ENCODE measurements at regions not wholly inside any gene's neighbourhood (a gene's known extent, or its start where the extent isn't known, plus 50 kb on each side); places are given as distances from the start of the nearest gene placed in this dataset.

DNA sequence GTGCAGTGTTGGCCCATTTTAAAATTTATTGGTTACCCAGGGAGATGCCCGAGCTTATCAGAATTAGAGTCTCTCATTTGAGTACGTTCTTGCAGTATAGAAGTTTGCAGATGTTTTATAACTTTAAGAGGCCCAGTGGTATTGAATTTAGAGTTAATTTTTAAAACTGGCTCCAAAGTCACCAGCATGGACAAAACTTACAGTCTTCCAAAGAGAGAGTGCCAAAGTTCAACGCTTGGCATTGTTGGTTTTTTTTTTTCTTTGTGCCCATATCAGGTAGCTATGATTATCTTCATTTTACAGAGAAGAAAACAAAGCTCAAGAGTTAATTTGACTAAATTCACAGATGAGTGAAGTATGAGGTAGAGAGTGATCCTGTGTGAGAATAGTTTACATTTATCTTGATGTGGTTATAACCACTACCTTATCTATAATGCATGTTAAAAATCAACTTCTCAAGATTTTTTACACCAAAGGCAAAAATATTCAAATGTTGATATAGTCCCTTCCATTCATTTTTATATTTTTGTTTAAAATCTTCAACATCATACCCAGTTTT, 273.7 kb upstream of the DMRT1 start:
- H3K4me1 ChIP-seq, result peaks cover 0 to 11% (median 5%) of the 10 kb centered on the region in 4 donors
- H3K27me3 ChIP-seq, result no peaks in the 10 kb centered on the region
- no peaks in the 10 kb centered on the region for H3K36me3 ChIP-seq
- no peak overlapping the region for H3K4me3 ChIP-seq
- no peak for DNase-seq
- H3K9me3 ChIP-seq, result no peaks in the 10 kb centered on the region
- TF ChIP-seq POLR2A (IDR thresholded peaks at IDR 0.05), result no peak
- TF ChIP-seq, protein P1, sequence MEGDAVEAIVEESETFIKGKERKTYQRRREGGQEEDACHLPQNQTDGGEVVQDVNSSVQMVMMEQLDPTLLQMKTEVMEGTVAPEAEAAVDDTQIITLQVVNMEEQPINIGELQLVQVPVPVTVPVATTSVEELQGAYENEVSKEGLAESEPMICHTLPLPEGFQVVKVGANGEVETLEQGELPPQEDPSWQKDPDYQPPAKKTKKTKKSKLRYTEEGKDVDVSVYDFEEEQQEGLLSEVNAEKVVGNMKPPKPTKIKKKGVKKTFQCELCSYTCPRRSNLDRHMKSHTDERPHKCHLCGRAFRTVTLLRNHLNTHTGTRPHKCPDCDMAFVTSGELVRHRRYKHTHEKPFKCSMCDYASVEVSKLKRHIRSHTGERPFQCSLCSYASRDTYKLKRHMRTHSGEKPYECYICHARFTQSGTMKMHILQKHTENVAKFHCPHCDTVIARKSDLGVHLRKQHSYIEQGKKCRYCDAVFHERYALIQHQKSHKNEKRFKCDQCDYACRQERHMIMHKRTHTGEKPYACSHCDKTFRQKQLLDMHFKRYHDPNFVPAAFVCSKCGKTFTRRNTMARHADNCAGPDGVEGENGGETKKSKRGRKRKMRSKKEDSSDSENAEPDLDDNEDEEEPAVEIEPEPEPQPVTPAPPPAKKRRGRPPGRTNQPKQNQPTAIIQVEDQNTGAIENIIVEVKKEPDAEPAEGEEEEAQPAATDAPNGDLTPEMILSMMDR (IDR thresholded peaks at IDR 0.05), result no peak
- peak overlapping the region in 2 of 4 donors; percentile 11 to 19 for H3K27ac ChIP-seq

GRCh38 chr9:569296-569695, 272.2 kb upstream of the DMRT1 start:
- no peak for DNase-seq
- H3K4me1 ChIP-seq, result peaks cover 0 to 11% (median 5%) of the 10 kb centered on the region in 4 donors
- TF ChIP-seq POLR2A (IDR thresholded peaks at IDR 0.05), result no peak

DNA sequence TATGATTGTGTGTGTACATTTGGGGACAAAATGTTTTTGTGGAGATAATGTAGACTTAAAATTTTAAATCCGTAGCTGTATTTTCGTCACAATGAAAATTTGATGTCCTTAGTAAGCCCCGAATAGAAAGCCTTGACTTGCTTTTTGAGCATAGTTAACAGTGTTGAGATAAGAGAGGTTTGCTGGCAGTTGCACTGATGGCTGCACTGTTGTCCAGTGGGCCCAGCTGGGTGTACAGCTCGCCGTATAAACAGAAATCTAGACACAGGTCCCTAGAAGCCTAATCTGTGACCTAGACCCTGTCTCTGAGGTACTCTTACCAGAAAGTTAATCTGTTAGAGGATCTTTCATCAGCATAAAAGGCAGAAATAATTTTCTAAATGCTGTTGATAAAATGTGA, 271.3 kb upstream of the DMRT1 start:
- no peaks in the 10 kb centered on the region for H3K9me3 ChIP-seq
- H3K27me3 ChIP-seq, result no peaks in the 10 kb centered on the region
- TF ChIP-seq POLR2A (IDR thresholded peaks at IDR 0.05), result no peak
- TF ChIP-seq, protein P1 (IDR thresholded peaks at IDR 0.05), result no peak
- no peaks in the 10 kb centered on the region for H3K36me3 ChIP-seq
- no peak overlapping the region for H3K4me3 ChIP-seq
- DNase-seq, result no peak
- no peak overlapping the region for H3K27ac ChIP-seq
- H3K4me1 ChIP-seq, result peaks cover 0 to 11% (median 5%) of the 10 kb centered on the region in 4 donors

More at GRCh38 chr9:569296-569695, 272.2 kb upstream of the DMRT1 start:
- H3K4me3 ChIP-seq, result no peak overlapping the region
- no peaks in the 10 kb centered on the region for H3K27me3 ChIP-seq
- no peak overlapping the region for H3K27ac ChIP-seq
- no peaks in the 10 kb centered on the region for H3K9me3 ChIP-seq
- H3K36me3 ChIP-seq, result no peaks in the 10 kb centered on the region

GRCh38 chr9:571066-571465, 270.4 kb upstream of the DMRT1 start:
- Histone ChIP-seq H3K4me3 (no peak overlapping the region), H3K9me3 (no peaks in the 10 kb centered on the region), H3K36me3 (no peaks in the 10 kb centered on the region), H3K4me1 (peaks cover 0 to 11% (median 5%) of the 10 kb centered on the region in 4 donors), H3K27ac (no peak overlapping the region), H3K27me3 (no peaks in the 10 kb centered on the region)
- no peak for DNase-seq
- no peak for TF ChIP-seq POLR2A (IDR thresholded peaks at IDR 0.05)
- TF ChIP-seq, protein P1 (IDR thresholded peaks at IDR 0.05), result no peak

GRCh38 chr9:571741-572140, 269.8 kb upstream of the DMRT1 start:
- Histone ChIP-seq H3K27me3 (no peaks in the 10 kb centered on the region), H3K4me3 (no peak overlapping the region), H3K27ac (no peak overlapping the region), H3K9me3 (no peaks in the 10 kb centered on the region), H3K36me3 (no peaks in the 10 kb centered on the region), H3K4me1 (peaks cover 0 to 11% (median 5%) of the 10 kb centered on the region in 4 donors)
- no peak for DNase-seq
- TF ChIP-seq, protein P1 (IDR thresholded peaks at IDR 0.05), result no peak
- TF ChIP-seq POLR2A (IDR thresholded peaks at IDR 0.05), result no peak

DNA sequence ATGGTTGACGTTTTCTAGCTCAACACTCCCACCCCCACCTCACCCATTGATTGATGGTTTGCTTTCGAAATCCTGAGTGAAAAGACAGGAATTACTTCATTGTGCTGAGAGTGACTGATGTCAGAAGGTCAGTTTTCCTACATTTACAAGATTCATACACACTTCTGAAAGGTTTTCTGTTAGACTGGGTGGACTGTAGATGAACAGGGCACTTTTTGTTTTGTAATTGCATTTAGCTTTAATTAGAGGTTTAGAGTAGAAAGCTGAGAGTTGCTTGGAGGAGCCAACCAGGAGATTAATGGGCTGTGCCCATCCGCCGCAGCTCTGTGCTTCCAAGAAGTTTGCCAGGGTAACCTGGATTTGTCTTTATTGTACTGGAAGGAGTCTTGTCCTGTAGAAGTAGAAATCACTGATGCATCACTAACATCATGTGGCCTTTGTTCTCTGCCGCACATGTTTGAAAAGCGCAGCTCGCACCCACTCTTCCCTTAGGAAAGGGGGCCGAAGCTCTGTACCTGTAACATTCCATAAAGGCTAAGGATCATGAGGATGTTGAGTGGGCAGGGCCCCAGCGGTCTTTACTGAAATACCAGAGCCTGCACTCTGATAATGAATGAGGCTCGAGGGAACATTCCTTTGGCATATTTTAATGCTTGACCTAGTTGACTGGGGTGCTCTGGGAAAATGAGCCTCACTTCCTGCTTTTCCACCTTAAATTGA, 267.6 kb upstream of the DMRT1 start:
- Histone ChIP-seq H3K36me3 (no peaks in the 10 kb centered on the region), H3K9me3 (no peaks in the 10 kb centered on the region), H3K27ac (no peak overlapping the region), H3K4me1 (peaks cover 0 to 11% (median 0%) of the 10 kb centered on the region in 4 donors), H3K27me3 (no peaks in the 10 kb centered on the region), H3K4me3 (no peak overlapping the region)
- no peak for DNase-seq
- TF ChIP-seq POLR2A (IDR thresholded peaks at IDR 0.05), result no peak
- TF ChIP-seq, protein P1 (IDR thresholded peaks at IDR 0.05), result no peak
